Liver (tissue), 8 donors: ENCODE measurements at regions not wholly inside any gene's neighbourhood (a gene's known extent, or its start where the extent isn't known, plus 50 kb on each side); places are given as distances from the start of the nearest gene placed in this dataset.

Experiments used
- DNase-seq: peaks from one replicate; pipeline ENCODE4 v3.0.0-alpha.2; 2017; ENCODE audit warnings: low spot score
- H3K27ac ChIP-seq, 2 donors: one replicate each; pipeline ENCODE4 v1.7.0; 2013; ENCODE audit warnings: inconsistent platforms in 2 of 2, low read length in 2 of 2, control low read depth in 1 of 2, low read depth in 1 of 2, mild to moderate bottlenecking in 1 of 2
- H3K27me3 ChIP-seq, 4 donors: one replicate each; pipeline versions ENCODE4 v1.6.1 to v1.7.0; 2013; ENCODE audit warnings: low read length in 3 of 4, inconsistent platforms in 1 of 4, mild to moderate bottlenecking in 1 of 4, moderate library complexity in 1 of 4; ENCODE audit not compliant: control insufficient read depth in 4 of 4, insufficient read depth in 4 of 4
- H3K36me3 ChIP-seq, 4 donors: one replicate each; pipeline versions ENCODE4 v1.6.1 to v1.7.0; 2013; ENCODE audit warnings: low read length in 3 of 4, mild to moderate bottlenecking in 3 of 4, low read depth in 1 of 4, moderate library complexity in 1 of 4; ENCODE audit not compliant: control insufficient read depth in 4 of 4, insufficient read depth in 3 of 4
- H3K4me1 ChIP-seq, 4 donors: one replicate each; pipeline versions ENCODE4 v1.6.1 to v1.7.0; 2013; ENCODE audit warnings: low read length in 3 of 4, mild to moderate bottlenecking in 3 of 4, moderate library complexity in 1 of 4; ENCODE audit not compliant: control insufficient read depth in 4 of 4, insufficient read depth in 4 of 4
- H3K4me3 ChIP-seq, 3 donors: one replicate each; pipeline versions ENCODE4 v1.6.1 to v1.7.0; 2013; ENCODE audit warnings: low read length in 3 of 3, control low read depth in 1 of 3, low read depth in 1 of 3, mild to moderate bottlenecking in 1 of 3
- H3K9ac ChIP-seq, 2 donors: one replicate each; pipeline ENCODE4 v1.7.0; 2013; ENCODE audit warnings: low read length in 2 of 2, mild to moderate bottlenecking in 2 of 2, moderate library complexity in 2 of 2, control low read depth in 1 of 2, low read depth in 1 of 2
- H3K9me3 ChIP-seq, 4 donors: one replicate each; pipeline versions ENCODE4 v1.6.1 to v1.7.0; 2013; ENCODE audit warnings: low read length in 3 of 4; ENCODE audit not compliant: control insufficient read depth in 4 of 4
- ATF3 ChIP-seq: IDR thresholded peaks from 2 replicates; pipeline ENCODE4 v1.6.1; 2016; ENCODE audit warnings: antibody characterized with exemption
- EGR1 ChIP-seq, 2 donors: IDR thresholded peaks; 2 replicates each; pipeline ENCODE4 v1.6.1; 2016 to 2018; ENCODE audit warnings: antibody characterized with exemption in 2 of 2, low read depth in 2 of 2
- FOXA1 ChIP-seq: IDR thresholded peaks from 2 replicates; pipeline ENCODE4 v1.6.1; 2016; ENCODE audit warnings: antibody characterized with exemption
- FOXA2 ChIP-seq: IDR thresholded peaks from 2 replicates; pipeline ENCODE4 v1.6.1; 2016; ENCODE audit warnings: antibody characterized with exemption
- GABPA ChIP-seq, 2 donors: IDR thresholded peaks in 1 of 2; conservative IDR thresholded peaks in 1 of 2; 2 replicates each; pipeline ENCODE4 v1.6.1; 2016; ENCODE audit warnings: antibody characterized with exemption in 2 of 2, mild to moderate bottlenecking in 1 of 2, moderate library complexity in 1 of 2
- HNF4A ChIP-seq, 2 donors: conservative IDR thresholded peaks; 2 replicates each; pipeline ENCODE4 v1.6.1; 2016; ENCODE audit warnings: antibody characterized with exemption in 2 of 2, mild to moderate bottlenecking in 2 of 2
- HNF4G ChIP-seq: IDR thresholded peaks from 2 replicates; pipeline ENCODE4 v1.6.1; 2016; ENCODE audit warnings: antibody characterized with exemption
- JUND ChIP-seq, 2 donors: IDR thresholded peaks; 2 replicates each; pipeline ENCODE4 v1.6.1; 2016; ENCODE audit warnings: antibody characterized with exemption in 2 of 2
- MAX ChIP-seq: IDR thresholded peaks from 2 replicates; pipeline ENCODE4 v1.6.1; 2016; ENCODE audit warnings: antibody characterized with exemption
- NR2F2 ChIP-seq: IDR thresholded peaks from 2 replicates; pipeline ENCODE4 v1.6.1; 2016; ENCODE audit warnings: antibody characterized with exemption
- RAD21 ChIP-seq, 2 donors: IDR thresholded peaks; 2 replicates each; pipeline ENCODE4 v1.6.1; 2016; ENCODE audit warnings: antibody characterized with exemption in 2 of 2, mild to moderate bottlenecking in 2 of 2
- RXRA ChIP-seq, 2 donors: IDR thresholded peaks; 2 replicates each; pipeline ENCODE4 v1.6.1; 2017 to 2018; ENCODE audit warnings: antibody characterized with exemption in 2 of 2, mild to moderate bottlenecking in 1 of 2
- SP1 ChIP-seq: IDR thresholded peaks from 2 replicates; pipeline ENCODE4 v1.6.1; 2018; ENCODE audit warnings: antibody characterized with exemption, mild to moderate bottlenecking
- TAF1 ChIP-seq: conservative IDR thresholded peaks from 2 replicates; pipeline ENCODE4 v1.6.1; 2016; ENCODE audit warnings: antibody characterized with exemption, mild to moderate bottlenecking
- YY1 ChIP-seq: IDR thresholded peaks from 2 replicates; pipeline ENCODE4 v1.6.1; 2016; ENCODE audit warnings: antibody characterized with exemption, mild to moderate bottlenecking
- ZBTB33 ChIP-seq: IDR thresholded peaks from 2 replicates; pipeline ENCODE4 v1.6.1; 2016; ENCODE audit warnings: antibody characterized with exemption
- WGBS: extraction: QIAGEN DNeasy Blood & Tissue Kit; methylation state at CpG from one replicate; pipeline ENCODE4 v1.1.7; 2013; 5-methylcytosine and 5-hydroxymethylcytosine counted together
- TF ChIP-seq, protein P1 (sequence below): fragments of 150-350 bp; IDR thresholded peaks from 2 replicates; pipeline ENCODE4 v1.5.1; 2017; ENCODE audit warnings: improper control_type of control experiment, low read depth, low read length; ENCODE audit not compliant: missing input control
- TF ChIP-seq, protein P2 (sequence below): IDR thresholded peaks from 2 replicates; pipeline ENCODE4 v1.6.1; 2016; ENCODE audit warnings: antibody characterized with exemption, mild to moderate bottlenecking
- donor health status: healthy.
- donor health status: healthy.
- donor health status: healthy.
- donor health status: healthy.
- donor health status: healthy.

DNA sequence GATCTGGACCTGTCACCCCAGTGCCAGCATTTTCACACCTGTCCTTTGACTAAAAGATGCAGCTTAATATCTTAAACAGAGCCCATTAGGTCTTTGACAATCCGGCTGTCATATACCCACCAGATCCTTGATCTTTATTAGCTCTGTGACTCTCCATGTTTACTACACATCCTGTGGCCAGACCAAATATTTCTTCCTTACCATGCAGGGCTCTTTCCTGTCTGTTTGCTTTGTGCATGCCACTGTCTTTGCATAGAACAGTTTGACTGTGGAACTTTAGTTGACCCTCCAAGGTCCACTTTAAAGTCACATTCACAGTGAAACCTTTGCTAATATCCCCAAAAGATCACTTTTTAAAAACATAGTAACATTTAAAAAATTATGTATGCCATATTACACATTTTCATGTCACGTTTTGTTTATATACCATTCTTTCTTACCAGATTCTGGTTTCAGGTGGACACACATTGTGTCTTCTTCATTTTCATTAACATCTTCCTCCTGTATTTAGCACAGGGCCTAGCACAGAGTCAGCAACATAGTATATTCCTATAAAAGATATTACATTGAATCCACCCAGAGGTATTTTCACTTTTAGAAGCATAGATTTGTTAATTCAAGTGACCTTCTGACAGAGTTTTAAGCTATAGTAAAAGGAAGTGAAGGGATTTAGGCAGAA is 95.8 kb downstream of the RAP2B start:
- no peak for DNase-seq
- H3K9ac ChIP-seq: no peak overlapping the region
- H3K4me1 ChIP-seq: peaks cover 2 to 22% (median 14%) of the 10 kb centered on the region in 4 donors
- WGBS: 46% methylated on average over 2 of the region's 2 CpGs
- no peak overlapping the region for H3K4me3 ChIP-seq
- H3K27ac ChIP-seq: no peak overlapping the region
- TF ChIP-seq ATF3 (no peak), RAD21 (IDR thresholded peaks at IDR 0.05) (peak; percentile 21 to 23), HNF4A (conservative IDR thresholded peaks at IDR 0.05) (peak; percentile 92 to 94), MAX (no peak), JUND (IDR thresholded peaks at IDR 0.05) (no peak), HNF4G (peak; percentile 52), FOXA2 (peak; percentile 13), SP1 (peak; percentile 61), TAF1 (no peak), YY1 (no peak), ZBTB33 (no peak), FOXA1 (no peak), GABPA (IDR thresholded peaks at IDR 0.05 in 1 of 2, conservative IDR thresholded peaks at IDR 0.05 in 1 of 2) (no peak), RXRA (IDR thresholded peaks at IDR 0.05) (peak; percentile 44 to 58), EGR1 (IDR thresholded peaks at IDR 0.05; ENCODE audit: low read depth in 2 of 2) (no peak), NR2F2 (no peak)
- TF ChIP-seq, protein P1, sequence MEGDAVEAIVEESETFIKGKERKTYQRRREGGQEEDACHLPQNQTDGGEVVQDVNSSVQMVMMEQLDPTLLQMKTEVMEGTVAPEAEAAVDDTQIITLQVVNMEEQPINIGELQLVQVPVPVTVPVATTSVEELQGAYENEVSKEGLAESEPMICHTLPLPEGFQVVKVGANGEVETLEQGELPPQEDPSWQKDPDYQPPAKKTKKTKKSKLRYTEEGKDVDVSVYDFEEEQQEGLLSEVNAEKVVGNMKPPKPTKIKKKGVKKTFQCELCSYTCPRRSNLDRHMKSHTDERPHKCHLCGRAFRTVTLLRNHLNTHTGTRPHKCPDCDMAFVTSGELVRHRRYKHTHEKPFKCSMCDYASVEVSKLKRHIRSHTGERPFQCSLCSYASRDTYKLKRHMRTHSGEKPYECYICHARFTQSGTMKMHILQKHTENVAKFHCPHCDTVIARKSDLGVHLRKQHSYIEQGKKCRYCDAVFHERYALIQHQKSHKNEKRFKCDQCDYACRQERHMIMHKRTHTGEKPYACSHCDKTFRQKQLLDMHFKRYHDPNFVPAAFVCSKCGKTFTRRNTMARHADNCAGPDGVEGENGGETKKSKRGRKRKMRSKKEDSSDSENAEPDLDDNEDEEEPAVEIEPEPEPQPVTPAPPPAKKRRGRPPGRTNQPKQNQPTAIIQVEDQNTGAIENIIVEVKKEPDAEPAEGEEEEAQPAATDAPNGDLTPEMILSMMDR: no peak
- TF ChIP-seq, protein P2, sequence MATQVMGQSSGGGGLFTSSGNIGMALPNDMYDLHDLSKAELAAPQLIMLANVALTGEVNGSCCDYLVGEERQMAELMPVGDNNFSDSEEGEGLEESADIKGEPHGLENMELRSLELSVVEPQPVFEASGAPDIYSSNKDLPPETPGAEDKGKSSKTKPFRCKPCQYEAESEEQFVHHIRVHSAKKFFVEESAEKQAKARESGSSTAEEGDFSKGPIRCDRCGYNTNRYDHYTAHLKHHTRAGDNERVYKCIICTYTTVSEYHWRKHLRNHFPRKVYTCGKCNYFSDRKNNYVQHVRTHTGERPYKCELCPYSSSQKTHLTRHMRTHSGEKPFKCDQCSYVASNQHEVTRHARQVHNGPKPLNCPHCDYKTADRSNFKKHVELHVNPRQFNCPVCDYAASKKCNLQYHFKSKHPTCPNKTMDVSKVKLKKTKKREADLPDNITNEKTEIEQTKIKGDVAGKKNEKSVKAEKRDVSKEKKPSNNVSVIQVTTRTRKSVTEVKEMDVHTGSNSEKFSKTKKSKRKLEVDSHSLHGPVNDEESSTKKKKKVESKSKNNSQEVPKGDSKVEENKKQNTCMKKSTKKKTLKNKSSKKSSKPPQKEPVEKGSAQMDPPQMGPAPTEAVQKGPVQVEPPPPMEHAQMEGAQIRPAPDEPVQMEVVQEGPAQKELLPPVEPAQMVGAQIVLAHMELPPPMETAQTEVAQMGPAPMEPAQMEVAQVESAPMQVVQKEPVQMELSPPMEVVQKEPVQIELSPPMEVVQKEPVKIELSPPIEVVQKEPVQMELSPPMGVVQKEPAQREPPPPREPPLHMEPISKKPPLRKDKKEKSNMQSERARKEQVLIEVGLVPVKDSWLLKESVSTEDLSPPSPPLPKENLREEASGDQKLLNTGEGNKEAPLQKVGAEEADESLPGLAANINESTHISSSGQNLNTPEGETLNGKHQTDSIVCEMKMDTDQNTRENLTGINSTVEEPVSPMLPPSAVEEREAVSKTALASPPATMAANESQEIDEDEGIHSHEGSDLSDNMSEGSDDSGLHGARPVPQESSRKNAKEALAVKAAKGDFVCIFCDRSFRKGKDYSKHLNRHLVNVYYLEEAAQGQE: no peak
- H3K27me3 ChIP-seq: no peaks in the 10 kb centered on the region
- H3K9me3 ChIP-seq: no peaks in the 10 kb centered on the region
- no peaks in the 10 kb centered on the region for H3K36me3 ChIP-seq
